Fibroblast of lung (primary cell): ENCODE measurements at regions not wholly inside any gene's neighbourhood (a gene's known extent, or its start where the extent isn't known, plus 50 kb on each side); places are given as distances from the start of the nearest gene placed in this dataset.

Experiments used
- DNase-seq, 2 donors: peaks; one replicate each; pipeline versions ENCODE4 v3.0.0 to v3.0.0-alpha.2; 2010; ENCODE audit warnings: low read depth in 2 of 2
- H2AFZ ChIP-seq: 2 replicates; pipeline ENCODE4 v1.5.1; 2012; ENCODE audit warnings: low read length, control low read depth, inconsistent platforms
- H3K27ac ChIP-seq: 2 replicates; pipeline ENCODE4 v1.5.1; 2011; ENCODE audit warnings: low read length, control low read depth; ENCODE audit not compliant: insufficient read depth
- H3K27me3 ChIP-seq: 2 replicates; pipeline ENCODE4 v1.5.1; 2011; ENCODE audit warnings: mild to moderate bottlenecking, low read length; ENCODE audit not compliant: control insufficient read depth, insufficient read depth
- H3K36me3 ChIP-seq: 2 replicates; pipeline ENCODE4 v1.5.1; 2011; ENCODE audit warnings: low read length; ENCODE audit not compliant: control insufficient read depth, insufficient read depth
- H3K4me1 ChIP-seq: 2 replicates; pipeline ENCODE4 v1.5.1; 2011; ENCODE audit warnings: low read length; ENCODE audit not compliant: control insufficient read depth, insufficient read depth; ENCODE audit errors: extremely low read depth
- H3K4me2 ChIP-seq: 2 replicates; pipeline ENCODE4 v1.5.1; 2011; ENCODE audit warnings: low read length, control low read depth; ENCODE audit not compliant: insufficient read depth; ENCODE audit errors: extremely low read depth
- H3K4me3 ChIP-seq, 4 experiments: fragments of 200-600 bp in 1 of 4; sonication (generic) in 1 of 4; replicated peaks in 1 of 4; 2 replicates each; pipeline ENCODE4 v1.5.1; 2011 to 2016; ENCODE audit warnings: low read length in 4 of 4, low read depth in 3 of 4, mild to moderate bottlenecking in 3 of 4, control low read depth in 2 of 4, inconsistent platforms in 1 of 4, mixed read lengths in 1 of 4; ENCODE audit not compliant: insufficient read depth in 1 of 4; ENCODE audit errors: control extremely low read depth in 1 of 4
- H3K79me2 ChIP-seq: 2 replicates; pipeline ENCODE4 v1.5.1; 2012; ENCODE audit warnings: mild to moderate bottlenecking, low read length, inconsistent platforms; ENCODE audit not compliant: control insufficient read depth, insufficient read depth
- H3K9ac ChIP-seq: 2 replicates; pipeline ENCODE4 v1.5.1; 2011; ENCODE audit warnings: mild to moderate bottlenecking, low read length, control low read depth; ENCODE audit not compliant: insufficient read depth
- H3K9me3 ChIP-seq: 2 replicates; pipeline ENCODE4 v1.5.1; 2012; ENCODE audit warnings: low read depth, low read length; ENCODE audit not compliant: control insufficient read depth, insufficient read depth
- H4K20me1 ChIP-seq: 2 replicates; pipeline ENCODE4 v1.5.1; 2011; ENCODE audit warnings: low read length; ENCODE audit not compliant: control insufficient read depth, insufficient read depth; ENCODE audit errors: extremely low read depth
- CTCF ChIP-seq, 2 donors: IDR thresholded peaks in 1 of 2; conservative IDR thresholded peaks in 1 of 2; 1 replicate in 1 of 2; 2 replicates in 1 of 2; pipeline ENCODE4 v1.5.1; 2011 to 2012; ENCODE audit warnings: low read length in 2 of 2, control low read depth in 1 of 2, inconsistent platforms in 1 of 2, low read depth in 1 of 2, mild to moderate bottlenecking in 1 of 2
- EZH2 ChIP-seq: IDR thresholded peaks from 2 replicates; pipeline ENCODE4 v1.5.1; 2012; ENCODE audit warnings: low read length, control low read depth, mild to moderate bottlenecking; ENCODE audit errors: missing control alignments

GRCh38 chr6:66128656-66129055 lies 421.6 kb upstream of the EYS start:
- Histone ChIP-seq H3K27me3 (no peaks in the 10 kb centered on the region), H3K27ac (no peak overlapping the region), H3K36me3 (no peaks in the 10 kb centered on the region), H3K9ac (no peak overlapping the region), H3K4me1 (no peaks in the 10 kb centered on the region), H3K9me3 (no peaks in the 10 kb centered on the region), H3K4me3 (no peak overlapping the region), H3K79me2 (no peaks in the 10 kb centered on the region), H4K20me1 (no peaks in the 10 kb centered on the region), H3K4me2 (no peak overlapping the region), H2AFZ (no peak overlapping the region)
- TF ChIP-seq EZH2 (no peak), CTCF (conservative IDR thresholded peaks at IDR 0.05 in 1 of 2, IDR thresholded peaks at IDR 0.05 in 1 of 2; ENCODE audit: low read depth in 1 of 2, low read length in 2 of 2) (no peak)
- no peak for DNase-seq

- TF ChIP-seq CTCF (conservative IDR thresholded peaks at IDR 0.05 in 1 of 2, IDR thresholded peaks at IDR 0.05 in 1 of 2; ENCODE audit: low read depth in 1 of 2, low read length in 2 of 2) (no peak), EZH2 (no peak)
- H3K4me2 ChIP-seq: no peak overlapping the region
- H4K20me1 ChIP-seq: no peaks in the 10 kb centered on the region
- DNase-seq: no peak
- H3K79me2 ChIP-seq: no peaks in the 10 kb centered on the region
- H3K9ac ChIP-seq: no peak overlapping the region
- no peaks in the 10 kb centered on the region for H3K36me3 ChIP-seq
- H2AFZ ChIP-seq: no peak overlapping the region
- no peak overlapping the region for H3K27ac ChIP-seq
- H3K4me1 ChIP-seq: no peaks in the 10 kb centered on the region
- no peak overlapping the region for H3K4me3 ChIP-seq
- no peaks in the 10 kb centered on the region for H3K9me3 ChIP-seq
- no peaks in the 10 kb centered on the region for H3K27me3 ChIP-seq
These were observed 421.2 kb upstream of the EYS start for GRCh38 chr6:66128243-66128642.

GRCh38 chr6:66127061-66127460 lies 420.0 kb upstream of the EYS start:
- Histone ChIP-seq H4K20me1 (no peaks in the 10 kb centered on the region), H3K4me2 (no peak overlapping the region), H3K27me3 (no peaks in the 10 kb centered on the region), H3K4me1 (no peaks in the 10 kb centered on the region), H3K9me3 (no peaks in the 10 kb centered on the region), H3K9ac (no peak overlapping the region), H2AFZ (no peak overlapping the region), H3K36me3 (no peaks in the 10 kb centered on the region), H3K4me3 (no peak overlapping the region), H3K79me2 (no peaks in the 10 kb centered on the region), H3K27ac (no peak overlapping the region)
- no peak for TF ChIP-seq CTCF (conservative IDR thresholded peaks at IDR 0.05 in 1 of 2, IDR thresholded peaks at IDR 0.05 in 1 of 2; ENCODE audit: low read depth in 1 of 2, low read length in 2 of 2)
- TF ChIP-seq EZH2: no peak
- no peak for DNase-seq
